Hepatocyte (in vitro differentiated cells): ENCODE measurements at regions not wholly inside any gene's neighbourhood (a gene's known extent, or its start where the extent isn't known, plus 50 kb on each side); places are given as distances from the start of the nearest gene placed in this dataset.

ENCODE experiments used
- DNase-seq: peaks from one replicate; pipeline ENCODE4 v3.0.0-alpha.2; 2016; ENCODE audit warnings: low spot score
- H2AFZ ChIP-seq: fragments of 200-600 bp; sonication (generic); 2 replicates; pipeline ENCODE4 v1.6.0; 2016; ENCODE audit warnings: antibody characterized with exemption, mild to moderate bottlenecking
- H3K27ac ChIP-seq: fragments of 200-600 bp; sonication (generic); 2 replicates; pipeline ENCODE4 v1.5.1; 2016; ENCODE audit warnings: mild to moderate bottlenecking
- H3K27me3 ChIP-seq: fragments of 200-600 bp; sonication (generic); 2 replicates; pipeline ENCODE4 v1.6.1; 2016
- H3K36me3 ChIP-seq: fragments of 200-600 bp; sonication (generic); replicated peaks from 2 replicates; pipeline ENCODE4 v1.5.1; 2016; ENCODE audit warnings: low read depth; ENCODE audit not compliant: insufficient read depth
- H3K4me1 ChIP-seq: fragments of 200-600 bp; sonication (generic); 2 replicates; pipeline ENCODE4 v1.5.1; 2016; ENCODE audit warnings: mild to moderate bottlenecking, moderate library complexity; ENCODE audit not compliant: insufficient read depth
- H3K4me2 ChIP-seq: fragments of 200-600 bp; sonication (generic); 2 replicates; pipeline ENCODE4 v1.6.0; 2016
- H3K4me3 ChIP-seq: fragments of 200-600 bp; sonication (generic); 2 replicates; pipeline ENCODE4 v1.5.1; 2016; ENCODE audit warnings: mild to moderate bottlenecking
- H3K79me2 ChIP-seq: fragments of 200-600 bp; sonication (generic); 2 replicates; pipeline ENCODE4 v1.6.0; 2017; ENCODE audit warnings: mild to moderate bottlenecking
- H3K9me2 ChIP-seq: fragments of 200-600 bp; sonication (generic); replicated peaks from 2 replicates; pipeline ENCODE4 v1.6.0; 2017; ENCODE audit warnings: mild to moderate bottlenecking; ENCODE audit not compliant: insufficient read depth
- H3K9me3 ChIP-seq: fragments of 200-600 bp; sonication (generic); 2 replicates; pipeline ENCODE4 v1.5.1; 2016; ENCODE audit warnings: low read depth, mild to moderate bottlenecking
- H4K20me1 ChIP-seq: fragments of 200-600 bp; sonication (generic); 2 replicates; pipeline ENCODE4 v1.6.0; 2016; ENCODE audit warnings: mild to moderate bottlenecking; ENCODE audit not compliant: insufficient read depth, poor library complexity, severe bottlenecking
- EZH2 ChIP-seq: fragments of 200-600 bp; sonication (generic); IDR thresholded peaks from 2 replicates; pipeline ENCODE4 v1.6.1; 2016; ENCODE audit warnings: antibody characterized with exemption, mild to moderate bottlenecking, borderline replicate concordance
- EZH2phosphoT487 ChIP-seq: fragments of 200-600 bp; sonication (generic); IDR thresholded peaks from one replicate; pipeline ENCODE4 v1.6.1; 2018; ENCODE audit warnings: antibody characterized with exemption, mild to moderate bottlenecking, low read depth, moderate library complexity; ENCODE audit not compliant: unreplicated experiment, severe bottlenecking
- WGBS: methylation state at CpG from one replicate; pipeline ENCODE4 v1.1.6; 2016; ENCODE audit warnings: low lambda C conversion rate; ENCODE audit errors: missing lambda C conversion rate; 5-methylcytosine and 5-hydroxymethylcytosine counted together
- TF ChIP-seq, protein P1 (sequence below): fragments of 200-600 bp; sonication (generic); IDR thresholded peaks from 2 replicates; pipeline ENCODE4 v1.5.1; 2016; ENCODE audit warnings: antibody characterized with exemption, mild to moderate bottlenecking; ENCODE audit not compliant: poor library complexity

DNA sequence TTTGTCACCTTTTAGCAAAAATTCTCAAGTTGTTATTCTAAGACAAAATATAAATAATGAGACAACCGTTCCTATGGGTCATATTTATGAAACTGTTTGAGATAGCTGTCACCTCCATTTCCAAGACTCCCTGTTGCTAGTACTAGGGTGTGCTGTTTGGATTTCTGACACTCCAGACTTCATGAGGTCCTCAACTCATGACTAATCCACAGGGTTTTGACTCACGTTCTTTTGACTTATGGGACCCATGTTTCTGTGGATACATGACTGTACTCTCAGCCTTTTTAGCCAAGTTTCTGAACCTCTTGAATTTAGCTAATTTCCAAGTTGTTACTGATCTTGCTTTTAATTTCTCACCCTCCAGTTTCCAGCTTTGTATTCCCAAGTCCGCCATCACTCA is 178.7 kb upstream of the FAM98A start:
- Histone ChIP-seq H3K79me2 (no peaks in the 10 kb centered on the region), H3K27ac (no peak overlapping the region), H3K9me2 (no peaks in the 10 kb centered on the region), H2AFZ (no peak overlapping the region), H3K4me2 (no peak overlapping the region), H3K27me3 (no peaks in the 10 kb centered on the region), H4K20me1 (no peaks in the 10 kb centered on the region), H3K9me3 (peaks cover 4% of the 10 kb centered on the region), H3K36me3 (no peaks in the 10 kb centered on the region), H3K4me1 (no peaks in the 10 kb centered on the region), H3K4me3 (no peak overlapping the region)
- TF ChIP-seq EZH2phosphoT487 = no peak
- no peak for TF ChIP-seq EZH2
- TF ChIP-seq, protein P1, sequence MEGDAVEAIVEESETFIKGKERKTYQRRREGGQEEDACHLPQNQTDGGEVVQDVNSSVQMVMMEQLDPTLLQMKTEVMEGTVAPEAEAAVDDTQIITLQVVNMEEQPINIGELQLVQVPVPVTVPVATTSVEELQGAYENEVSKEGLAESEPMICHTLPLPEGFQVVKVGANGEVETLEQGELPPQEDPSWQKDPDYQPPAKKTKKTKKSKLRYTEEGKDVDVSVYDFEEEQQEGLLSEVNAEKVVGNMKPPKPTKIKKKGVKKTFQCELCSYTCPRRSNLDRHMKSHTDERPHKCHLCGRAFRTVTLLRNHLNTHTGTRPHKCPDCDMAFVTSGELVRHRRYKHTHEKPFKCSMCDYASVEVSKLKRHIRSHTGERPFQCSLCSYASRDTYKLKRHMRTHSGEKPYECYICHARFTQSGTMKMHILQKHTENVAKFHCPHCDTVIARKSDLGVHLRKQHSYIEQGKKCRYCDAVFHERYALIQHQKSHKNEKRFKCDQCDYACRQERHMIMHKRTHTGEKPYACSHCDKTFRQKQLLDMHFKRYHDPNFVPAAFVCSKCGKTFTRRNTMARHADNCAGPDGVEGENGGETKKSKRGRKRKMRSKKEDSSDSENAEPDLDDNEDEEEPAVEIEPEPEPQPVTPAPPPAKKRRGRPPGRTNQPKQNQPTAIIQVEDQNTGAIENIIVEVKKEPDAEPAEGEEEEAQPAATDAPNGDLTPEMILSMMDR = no peak
- no peak for DNase-seq
- WGBS = 84% methylated on average over 3 of the region's 3 CpGs

DNA sequence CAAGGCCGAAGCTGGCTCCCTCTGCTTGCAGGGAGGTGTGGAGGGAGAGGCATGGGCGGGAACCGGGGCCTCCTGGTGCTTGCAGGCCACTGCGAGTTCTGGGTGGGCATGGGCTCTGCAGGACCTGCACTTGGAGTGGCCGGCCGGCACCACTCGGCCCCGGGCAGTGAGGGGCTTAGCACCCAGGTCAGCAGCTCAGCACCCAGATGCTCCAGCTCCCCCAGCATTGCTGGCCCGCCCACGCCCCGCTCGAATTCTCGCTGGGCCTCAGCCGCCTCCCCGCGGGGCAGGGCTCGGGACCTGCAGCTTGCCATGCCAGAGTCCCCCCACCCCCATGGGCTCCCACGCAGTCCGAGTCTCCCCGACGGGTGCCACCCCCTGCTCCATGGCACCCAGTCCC is 176.2 kb upstream of the FAM98A start:
- no peaks in the 10 kb centered on the region for H3K27me3 ChIP-seq
- no peak overlapping the region for H3K27ac ChIP-seq
- H2AFZ ChIP-seq = no peak overlapping the region
- 96% methylated on average over 6 of the region's 21 CpGs for WGBS
- H3K4me2 ChIP-seq = no peak overlapping the region
- H4K20me1 ChIP-seq = no peaks in the 10 kb centered on the region
- H3K4me3 ChIP-seq = no peak overlapping the region
- H3K9me2 ChIP-seq = no peaks in the 10 kb centered on the region
- H3K9me3 ChIP-seq = peaks cover 4% of the 10 kb centered on the region
- H3K4me1 ChIP-seq = no peaks in the 10 kb centered on the region
- DNase-seq = no peak
- H3K79me2 ChIP-seq = no peaks in the 10 kb centered on the region
- no peak for TF ChIP-seq EZH2phosphoT487
- no peak for TF ChIP-seq EZH2
- TF ChIP-seq, protein P1 = no peak
- no peaks in the 10 kb centered on the region for H3K36me3 ChIP-seq

DNA sequence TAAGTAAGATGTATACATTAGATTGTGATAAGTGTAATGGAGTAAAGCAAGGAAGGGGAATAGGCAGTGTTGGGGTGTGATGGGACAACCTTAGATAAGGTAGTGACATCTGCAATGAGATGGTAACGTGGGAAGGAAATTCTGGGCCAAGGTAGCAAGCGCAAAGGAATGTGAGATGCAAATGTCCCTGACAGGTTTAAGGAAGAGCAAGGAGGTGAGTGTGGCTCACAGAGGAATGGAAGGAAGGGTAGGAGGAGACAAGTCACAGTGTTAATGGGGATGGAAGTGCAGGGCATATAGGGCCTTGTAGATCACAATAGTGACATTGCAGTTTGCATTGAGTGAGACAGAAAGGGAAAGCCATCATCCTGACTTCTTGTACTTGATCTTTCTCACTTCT is 170.9 kb upstream of the FAM98A start:
- H3K27ac ChIP-seq = no peak overlapping the region
- H3K9me3 ChIP-seq = peaks cover 4% of the 10 kb centered on the region
- no peak for DNase-seq
- no peak overlapping the region for H3K4me3 ChIP-seq
- H3K79me2 ChIP-seq = no peaks in the 10 kb centered on the region
- no peaks in the 10 kb centered on the region for H3K4me1 ChIP-seq
- TF ChIP-seq EZH2 = no peak
- TF ChIP-seq, protein P1 = no peak
- no peak for TF ChIP-seq EZH2phosphoT487
- H2AFZ ChIP-seq = no peak overlapping the region
- H3K4me2 ChIP-seq = no peak overlapping the region
- 76% methylated on average over 2 of the region's 2 CpGs for WGBS
- no peaks in the 10 kb centered on the region for H3K9me2 ChIP-seq
- H4K20me1 ChIP-seq = no peaks in the 10 kb centered on the region
- H3K27me3 ChIP-seq = no peaks in the 10 kb centered on the region
- no peaks in the 10 kb centered on the region for H3K36me3 ChIP-seq

DNA sequence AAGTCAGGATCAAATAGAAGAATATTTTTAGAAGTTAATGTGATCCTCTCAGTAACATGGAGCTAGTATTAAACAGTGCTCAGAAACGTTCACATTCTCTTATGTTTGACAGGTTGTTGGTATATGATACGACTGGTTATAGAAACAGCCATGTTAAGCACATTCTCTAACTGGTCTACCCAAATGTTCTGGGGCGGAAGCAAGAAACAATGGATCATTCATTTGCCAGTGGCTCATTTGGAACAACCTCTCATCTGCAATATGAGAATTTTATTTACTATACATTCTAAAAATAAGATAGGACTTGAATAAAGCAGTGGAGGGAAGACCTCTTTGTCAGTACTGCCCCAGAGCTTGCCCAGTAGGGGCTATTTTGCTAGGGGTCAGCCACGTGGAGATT is 167.1 kb upstream of the FAM98A start:
- Histone ChIP-seq H3K27ac (no peak overlapping the region), H3K4me1 (no peaks in the 10 kb centered on the region), H3K4me2 (no peak overlapping the region), H2AFZ (no peak overlapping the region), H3K4me3 (no peak overlapping the region), H3K79me2 (no peaks in the 10 kb centered on the region), H3K9me2 (no peaks in the 10 kb centered on the region), H3K36me3 (no peaks in the 10 kb centered on the region), H4K20me1 (no peaks in the 10 kb centered on the region), H3K9me3 (no peaks in the 10 kb centered on the region), H3K27me3 (no peaks in the 10 kb centered on the region)
- TF ChIP-seq, protein P1 = no peak
- TF ChIP-seq EZH2 (no peak), EZH2phosphoT487 (no peak)
- 70% methylated on average over 4 of the region's 4 CpGs for whole genome bisulfite sequencing
- no peak for DNase-seq
